ENCODE measurements at regions not wholly inside any gene's neighbourhood (a gene's known extent, or its start where the extent isn't known, plus 50 kb on each side); places are given as distances from the start of the nearest gene placed in this dataset.
"Not testable (repeated sequence)": the region's sequence is repeated elsewhere in the genome, so short reads cannot be mapped to it uniquely, and the experiment has no call there.

DNA sequence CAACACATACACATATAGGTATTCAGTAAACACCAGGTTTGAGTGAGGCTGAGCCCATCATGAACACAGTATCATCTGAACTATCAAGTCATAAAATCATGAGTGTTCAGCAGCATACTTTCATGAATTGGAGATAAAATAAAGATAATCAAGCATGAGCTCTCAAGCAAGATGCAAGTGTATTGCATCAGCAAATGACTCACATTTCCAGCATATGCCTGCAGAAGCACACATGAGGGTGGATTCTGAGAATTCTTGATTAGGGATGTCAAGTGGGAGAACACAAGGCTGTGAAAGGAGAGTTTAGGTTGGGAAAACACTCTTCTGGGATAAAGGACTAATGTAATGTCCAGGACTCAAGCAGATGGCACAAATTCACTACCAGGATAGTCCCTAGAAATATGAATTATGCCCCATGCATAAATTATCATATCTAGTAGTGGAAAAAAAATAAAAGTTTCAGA is 299.2 kb downstream of the SRGAP2C start:
- H2AFZ ChIP-seq (ENCODE audit: low read length) = no peak overlapping the region
- H3K4me2 ChIP-seq (ENCODE audit: extremely low read depth, insufficient read depth, low read length) = no peak overlapping the region
- H3K27ac ChIP-seq (ENCODE audit: insufficient read depth, low read length) = no peak overlapping the region

DNA sequence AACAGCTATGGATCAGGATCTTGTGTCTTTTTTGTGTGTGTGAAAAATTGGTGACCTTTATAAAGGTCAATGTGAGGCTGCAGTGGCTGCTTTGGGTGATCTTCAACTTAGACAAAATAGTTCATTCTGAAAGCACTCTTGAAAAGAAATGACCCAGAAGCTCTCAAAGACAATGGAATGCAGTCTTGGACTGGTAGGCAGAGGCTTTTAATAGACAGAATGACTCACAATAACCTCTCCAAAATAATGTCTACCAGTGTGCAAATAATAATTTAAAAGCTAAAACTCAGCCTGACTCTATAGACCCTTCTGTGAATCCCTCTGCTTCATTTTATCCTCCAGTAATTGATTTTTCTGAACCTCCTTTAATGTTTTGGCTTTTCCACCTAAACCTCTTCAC is 310.0 kb downstream of the SRGAP2C start:
- H3K9ac ChIP-seq (ENCODE audit: insufficient read depth, low read length); H2AFZ ChIP-seq (ENCODE audit: low read length); DNase-seq (ENCODE audit: low read depth in 2 of 2): not testable (repeated sequence)

More for the DNA sequence above, 299.2 kb downstream of the SRGAP2C start:
- no peak for TF ChIP-seq EZH2 (IDR thresholded peaks at IDR 0.05; ENCODE audit: low read length, missing control alignments)
- TF ChIP-seq, protein P1, sequence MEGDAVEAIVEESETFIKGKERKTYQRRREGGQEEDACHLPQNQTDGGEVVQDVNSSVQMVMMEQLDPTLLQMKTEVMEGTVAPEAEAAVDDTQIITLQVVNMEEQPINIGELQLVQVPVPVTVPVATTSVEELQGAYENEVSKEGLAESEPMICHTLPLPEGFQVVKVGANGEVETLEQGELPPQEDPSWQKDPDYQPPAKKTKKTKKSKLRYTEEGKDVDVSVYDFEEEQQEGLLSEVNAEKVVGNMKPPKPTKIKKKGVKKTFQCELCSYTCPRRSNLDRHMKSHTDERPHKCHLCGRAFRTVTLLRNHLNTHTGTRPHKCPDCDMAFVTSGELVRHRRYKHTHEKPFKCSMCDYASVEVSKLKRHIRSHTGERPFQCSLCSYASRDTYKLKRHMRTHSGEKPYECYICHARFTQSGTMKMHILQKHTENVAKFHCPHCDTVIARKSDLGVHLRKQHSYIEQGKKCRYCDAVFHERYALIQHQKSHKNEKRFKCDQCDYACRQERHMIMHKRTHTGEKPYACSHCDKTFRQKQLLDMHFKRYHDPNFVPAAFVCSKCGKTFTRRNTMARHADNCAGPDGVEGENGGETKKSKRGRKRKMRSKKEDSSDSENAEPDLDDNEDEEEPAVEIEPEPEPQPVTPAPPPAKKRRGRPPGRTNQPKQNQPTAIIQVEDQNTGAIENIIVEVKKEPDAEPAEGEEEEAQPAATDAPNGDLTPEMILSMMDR (conservative IDR thresholded peaks at IDR 0.05 in 1 of 2, IDR thresholded peaks at IDR 0.05 in 1 of 2; ENCODE audit: low read depth in 1 of 2, low read length in 2 of 2) = no peak
- Histone ChIP-seq H4K20me1 (ENCODE audit: control insufficient read depth, extremely low read depth, insufficient read depth, low read length) (no peaks in the 10 kb centered on the region), H3K79me2 (ENCODE audit: control insufficient read depth, insufficient read depth, low read length) (no peaks in the 10 kb centered on the region), H3K36me3 (ENCODE audit: control insufficient read depth, insufficient read depth, low read length) (no peaks in the 10 kb centered on the region), H3K27me3 (ENCODE audit: control insufficient read depth, insufficient read depth, low read length) (no peaks in the 10 kb centered on the region), H3K9me3 (ENCODE audit: control insufficient read depth, insufficient read depth, low read depth, low read length) (no peaks in the 10 kb centered on the region), H3K4me1 (ENCODE audit: control insufficient read depth, extremely low read depth, insufficient read depth, low read length) (no peaks in the 10 kb centered on the region), H3K4me3 (replicated peaks in 1 of 4; ENCODE audit: control extremely low read depth in 1 of 4, insufficient read depth in 1 of 4, low read depth in 3 of 4, low read length in 4 of 4) (no peak overlapping the region), H3K9ac (ENCODE audit: insufficient read depth, low read length) (no peak overlapping the region)
- peak; percentile 80 to 87 for DNase-seq (ENCODE audit: low read depth in 2 of 2)

DNA sequence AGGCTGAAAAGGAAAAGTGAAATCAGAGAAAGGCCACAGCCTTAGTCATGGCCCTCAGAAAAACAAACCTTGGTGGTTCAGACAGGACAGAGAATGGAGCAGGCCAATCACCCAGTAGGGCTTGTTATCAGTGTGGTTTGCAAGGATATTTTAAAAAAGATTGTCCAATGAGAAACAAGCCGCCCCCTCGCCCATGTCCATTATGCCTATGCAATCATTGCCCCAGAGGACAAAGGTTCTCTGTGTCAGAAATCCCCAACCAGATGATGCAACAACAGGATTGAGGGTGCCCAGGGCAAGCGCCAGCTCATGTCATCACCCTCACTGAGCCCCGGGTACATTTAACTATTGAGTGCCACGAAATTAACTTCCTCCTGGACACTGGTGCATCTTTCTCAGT is 326.7 kb downstream of the SRGAP2C start:
- not testable (repeated sequence) for H2AFZ ChIP-seq (ENCODE audit: low read length); H3K27ac ChIP-seq (ENCODE audit: insufficient read depth, low read length); H3K27me3 ChIP-seq (ENCODE audit: control insufficient read depth, insufficient read depth, low read length); H3K4me2 ChIP-seq (ENCODE audit: extremely low read depth, insufficient read depth, low read length); H4K20me1 ChIP-seq (ENCODE audit: control insufficient read depth, extremely low read depth, insufficient read depth, low read length); H3K36me3 ChIP-seq (ENCODE audit: control insufficient read depth, insufficient read depth, low read length); H3K4me1 ChIP-seq (ENCODE audit: control insufficient read depth, extremely low read depth, insufficient read depth, low read length); DNase-seq (ENCODE audit: low read depth in 2 of 2); H3K9me3 ChIP-seq (ENCODE audit: control insufficient read depth, insufficient read depth, low read depth, low read length); H3K79me2 ChIP-seq (ENCODE audit: control insufficient read depth, insufficient read depth, low read length); H3K9ac ChIP-seq (ENCODE audit: insufficient read depth, low read length); H3K4me3 ChIP-seq (replicated peaks in 1 of 4; ENCODE audit: control extremely low read depth in 1 of 4, insufficient read depth in 1 of 4, low read depth in 3 of 4, low read length in 4 of 4)

More for the DNA sequence above, 310.0 kb downstream of the SRGAP2C start:
- H3K4me3 ChIP-seq (replicated peaks in 1 of 4; ENCODE audit: control extremely low read depth in 1 of 4, insufficient read depth in 1 of 4, low read depth in 3 of 4, low read length in 4 of 4); H3K36me3 ChIP-seq (ENCODE audit: control insufficient read depth, insufficient read depth, low read length); H3K27me3 ChIP-seq (ENCODE audit: control insufficient read depth, insufficient read depth, low read length); H3K9me3 ChIP-seq (ENCODE audit: control insufficient read depth, insufficient read depth, low read depth, low read length); H3K27ac ChIP-seq (ENCODE audit: insufficient read depth, low read length); H3K4me2 ChIP-seq (ENCODE audit: extremely low read depth, insufficient read depth, low read length); H4K20me1 ChIP-seq (ENCODE audit: control insufficient read depth, extremely low read depth, insufficient read depth, low read length); H3K4me1 ChIP-seq (ENCODE audit: control insufficient read depth, extremely low read depth, insufficient read depth, low read length); H3K79me2 ChIP-seq (ENCODE audit: control insufficient read depth, insufficient read depth, low read length): not testable (repeated sequence)

DNA sequence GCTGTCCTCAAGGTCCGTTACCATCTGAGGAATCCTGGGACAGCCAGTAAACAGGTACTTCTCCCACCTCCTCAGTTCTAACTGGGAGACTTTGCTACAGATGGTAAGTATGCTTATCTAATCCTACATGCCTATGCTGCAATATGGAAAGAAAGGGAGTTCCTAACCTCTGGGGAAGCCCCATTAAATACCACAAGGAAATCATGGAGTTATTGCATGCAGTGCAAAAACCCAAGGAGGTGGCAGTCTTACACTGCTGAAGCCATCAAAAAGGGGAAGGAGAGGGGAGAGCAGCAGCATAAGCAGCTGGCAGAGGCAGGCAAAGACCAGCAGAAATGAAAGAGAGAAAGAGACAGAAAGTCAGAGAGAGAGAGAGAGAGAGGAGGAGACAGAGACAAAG is 327.1 kb downstream of the SRGAP2C start:
- not testable (repeated sequence) for H3K4me2 ChIP-seq (ENCODE audit: extremely low read depth, insufficient read depth, low read length); H3K27ac ChIP-seq (ENCODE audit: insufficient read depth, low read length); H2AFZ ChIP-seq (ENCODE audit: low read length); DNase-seq (ENCODE audit: low read depth in 2 of 2); H4K20me1 ChIP-seq (ENCODE audit: control insufficient read depth, extremely low read depth, insufficient read depth, low read length); H3K36me3 ChIP-seq (ENCODE audit: control insufficient read depth, insufficient read depth, low read length); H3K9me3 ChIP-seq (ENCODE audit: control insufficient read depth, insufficient read depth, low read depth, low read length); H3K4me3 ChIP-seq (replicated peaks in 1 of 4; ENCODE audit: control extremely low read depth in 1 of 4, insufficient read depth in 1 of 4, low read depth in 3 of 4, low read length in 4 of 4); H3K4me1 ChIP-seq (ENCODE audit: control insufficient read depth, extremely low read depth, insufficient read depth, low read length); H3K79me2 ChIP-seq (ENCODE audit: control insufficient read depth, insufficient read depth, low read length); H3K9ac ChIP-seq (ENCODE audit: insufficient read depth, low read length); H3K27me3 ChIP-seq (ENCODE audit: control insufficient read depth, insufficient read depth, low read length)
